ENCODE measurements at regions not wholly inside any gene's neighbourhood (a gene's known extent, or its start where the extent isn't known, plus 50 kb on each side); places are given as distances from the start of the nearest gene placed in this dataset.
A peak's percentile ranks its signal among the peaks of the same experiment; 100 is the strongest.
"Not testable (repeated sequence)": the region's sequence is repeated elsewhere in the genome, so short reads cannot be mapped to it uniquely, and the experiment has no call there.

DNA sequence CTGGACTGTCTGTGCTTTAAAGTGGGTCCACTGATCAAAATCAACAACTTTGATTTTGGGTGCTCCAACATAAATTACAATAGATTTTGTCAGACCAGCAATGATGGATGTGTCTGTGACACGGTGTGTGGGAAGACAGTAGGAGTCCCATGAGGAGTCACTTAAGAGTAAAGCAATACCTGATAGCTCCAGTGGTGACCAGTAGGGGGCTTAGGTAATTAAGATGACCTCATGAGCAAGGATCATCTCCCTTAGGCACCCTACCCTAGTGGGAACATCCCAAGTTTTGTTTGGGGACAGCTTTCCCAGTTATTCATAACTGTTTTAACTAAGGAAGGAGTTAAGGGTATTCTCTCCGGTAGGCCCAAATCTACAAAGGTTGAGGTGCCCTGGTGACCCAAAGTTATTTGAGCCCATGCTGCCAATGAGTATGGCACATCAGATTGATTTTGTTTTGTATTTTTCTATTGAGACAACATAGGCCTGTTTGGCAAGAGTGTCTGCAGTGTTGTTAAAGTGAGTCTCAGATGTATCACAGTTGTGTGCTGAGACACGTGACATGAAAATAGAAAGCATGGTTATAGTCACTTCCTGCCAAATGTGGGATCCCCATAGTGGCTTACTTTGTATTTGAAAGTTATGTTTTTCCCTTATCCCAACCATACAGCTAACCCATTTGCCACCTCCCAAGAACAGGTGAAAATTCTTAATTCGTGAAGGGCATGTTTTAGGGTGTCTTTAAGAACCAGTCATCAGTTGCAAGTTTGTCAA lies 1337.6 kb upstream of the SLC39A10 start:
- no peak for DNase-seq

- no peak for DNase-seq
These were observed 1343.0 kb upstream of the SLC39A10 start for GRCh38 chr2:194314042-194314441.

- DNase-seq = no peak
These were observed 1352.8 kb upstream of the SLC39A10 start for GRCh38 chr2:194304191-194304590.

- no peak for DNase-seq
These were observed 1355.1 kb upstream of the SLC39A10 start for GRCh38 chr2:194301946-194302345.

DNA sequence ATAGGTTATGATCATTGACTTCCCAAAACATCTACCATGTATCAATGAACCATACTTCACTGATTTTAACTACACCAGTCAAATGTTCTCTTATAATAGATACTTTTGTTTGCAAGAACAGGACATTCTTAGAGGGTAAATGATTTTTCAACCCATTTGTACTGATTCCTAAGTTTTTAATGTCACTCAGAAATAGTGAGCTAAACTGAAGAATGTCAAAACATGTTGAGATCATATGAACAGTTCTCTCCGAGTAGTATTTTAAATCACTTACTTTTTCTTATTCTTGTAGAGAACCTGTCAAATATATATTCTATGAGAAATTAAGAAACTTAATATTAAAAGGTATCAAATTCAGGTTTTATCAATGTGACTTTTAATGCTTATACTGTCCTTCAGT lies 1362.9 kb upstream of the SLC39A10 start:
- no peak for DNase-seq

- DNase-seq = no peak
These were observed 1365.9 kb upstream of the SLC39A10 start for GRCh38 chr2:194291104-194291503.

GRCh38 chr2:194289712-194290346 lies 1367.2 kb upstream of the SLC39A10 start:
- DNase-seq = no peak

DNA sequence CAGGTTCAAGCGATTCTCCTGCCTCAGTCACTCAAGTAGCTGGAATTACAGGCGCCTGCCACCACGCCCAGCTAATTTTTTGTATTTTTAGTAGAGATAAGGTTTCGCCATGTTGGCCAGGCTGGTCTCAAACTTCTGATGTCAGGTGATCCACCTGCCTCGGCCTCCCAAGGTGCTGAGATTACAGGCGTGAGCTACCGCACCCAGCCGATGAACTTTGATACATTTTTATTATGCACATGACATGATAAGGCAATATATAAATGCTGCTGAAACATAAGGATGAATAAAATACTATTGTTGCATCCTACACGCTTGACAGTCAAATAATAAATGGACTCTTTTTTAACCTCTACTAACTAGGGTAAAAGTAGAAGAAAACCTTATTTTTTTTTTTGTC lies 1380.4 kb upstream of the SLC39A10 start:
- DNase-seq = not testable (repeated sequence)

DNA sequence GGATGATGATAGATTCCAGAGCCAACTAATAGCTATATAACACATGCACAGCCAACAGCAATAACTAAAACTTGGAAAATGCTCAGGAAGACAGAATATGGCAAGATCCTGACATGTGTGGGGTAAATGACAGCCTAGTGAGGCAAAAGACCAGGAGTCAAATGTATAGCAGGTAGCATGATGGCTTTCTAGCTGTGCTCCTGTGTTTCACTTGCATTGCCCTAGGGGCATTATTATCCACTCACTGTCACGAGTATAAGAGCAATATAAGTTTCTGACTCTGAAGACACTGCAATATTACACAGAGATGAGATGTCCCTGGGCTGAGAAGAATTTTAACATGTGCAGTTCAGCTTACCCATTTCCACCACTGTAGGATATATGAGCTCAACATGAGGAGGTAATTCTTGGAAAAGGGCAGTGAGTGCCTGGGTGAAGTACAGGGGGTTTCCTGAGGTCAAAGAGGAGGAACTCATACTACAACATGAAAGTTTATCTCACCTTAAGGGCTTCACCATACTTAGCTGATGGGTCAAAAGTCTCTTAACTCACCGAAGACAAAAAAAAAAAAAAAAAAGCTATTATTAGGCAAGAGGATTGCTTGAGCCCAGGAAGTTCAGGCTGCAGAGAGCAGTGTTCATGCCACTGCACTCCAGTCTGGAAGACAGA lies 1385.6 kb upstream of the SLC39A10 start:
- DNase-seq = no peak

DNA sequence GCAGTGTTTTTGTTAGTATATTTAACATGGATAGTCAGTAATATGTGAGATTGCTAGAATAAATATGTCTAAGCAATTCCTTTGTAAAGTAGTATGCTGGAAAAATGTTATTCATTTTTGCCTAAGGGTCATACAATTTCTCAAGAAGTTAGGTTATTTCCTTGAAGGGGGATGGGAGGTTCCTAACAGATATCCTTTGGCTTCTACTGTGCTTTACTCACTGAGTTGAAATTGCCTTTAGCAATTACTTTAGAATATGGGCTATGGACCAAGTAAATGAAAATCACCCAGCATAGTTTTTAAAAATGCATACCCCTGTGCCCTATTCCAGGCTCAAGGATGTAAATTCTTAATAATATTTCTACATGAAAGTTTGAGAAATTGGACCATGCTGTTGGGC lies 1386.4 kb upstream of the SLC39A10 start:
- no peak for DNase-seq

DNA sequence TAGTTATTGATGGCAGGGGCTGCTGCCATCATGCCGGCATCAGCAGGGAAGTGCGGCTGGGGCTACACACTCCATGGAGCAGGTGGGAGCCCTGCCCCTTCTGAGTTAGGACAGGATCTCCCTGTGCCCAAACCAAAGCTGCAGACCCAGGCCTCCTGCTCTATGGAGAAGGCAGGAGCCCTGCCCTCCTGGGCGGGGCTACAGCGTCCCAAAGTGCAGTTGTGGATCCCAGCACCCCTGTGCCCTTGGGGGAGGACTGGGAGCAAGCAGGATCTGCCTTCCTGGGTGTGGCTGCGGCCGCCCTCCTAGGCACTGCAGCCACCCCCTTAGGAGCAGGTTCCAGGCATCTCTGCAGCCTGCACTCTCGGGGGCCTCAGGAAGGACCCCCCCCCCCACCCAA lies 1392.4 kb upstream of the SLC39A10 start:
- no peak for DNase-seq

GRCh38 chr2:194260185-194260584 lies 1396.8 kb upstream of the SLC39A10 start:
- DNase-seq = no peak

- DNase-seq = no peak
These were observed 1399.9 kb upstream of the SLC39A10 start for GRCh38 chr2:194257095-194257494.

GRCh38 chr2:194253528-194254259 lies 1403.3 kb upstream of the SLC39A10 start:
- DNase-seq = no peak

DNA sequence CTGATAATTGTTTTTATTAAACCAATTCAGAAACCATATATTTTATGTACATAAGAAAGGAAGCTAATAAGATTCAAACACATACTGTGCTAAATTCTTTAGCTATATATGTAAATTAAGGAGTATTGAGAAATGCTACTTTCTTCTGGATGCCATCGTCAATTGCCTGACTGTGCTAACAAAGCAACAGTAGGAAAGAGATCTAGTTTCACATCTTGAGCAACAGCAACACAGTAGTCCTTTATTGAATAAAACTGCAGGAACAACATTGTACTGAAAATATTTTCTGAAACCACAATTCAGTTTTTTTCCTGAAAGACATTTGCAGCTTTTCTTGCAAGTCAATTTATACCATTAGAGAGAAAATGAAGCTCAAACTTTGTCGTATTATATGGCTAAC lies 1404.9 kb upstream of the SLC39A10 start:
- no peak for DNase-seq

GRCh38 chr2:194232600-194232999 lies 1424.4 kb upstream of the SLC39A10 start:
- no peak for DNase-seq

- DNase-seq = no peak
These were observed 1433.8 kb upstream of the SLC39A10 start for GRCh38 chr2:194223218-194223617.

GRCh38 chr2:194214192-194214591 lies 1442.8 kb upstream of the SLC39A10 start:
- no peak for DNase-seq

GRCh38 chr2:194205568-194206227 lies 1451.3 kb upstream of the SLC39A10 start:
- no peak for DNase-seq

- DNase-seq = no peak
These were observed 1453.1 kb upstream of the SLC39A10 start for GRCh38 chr2:194203898-194204297.

DNA sequence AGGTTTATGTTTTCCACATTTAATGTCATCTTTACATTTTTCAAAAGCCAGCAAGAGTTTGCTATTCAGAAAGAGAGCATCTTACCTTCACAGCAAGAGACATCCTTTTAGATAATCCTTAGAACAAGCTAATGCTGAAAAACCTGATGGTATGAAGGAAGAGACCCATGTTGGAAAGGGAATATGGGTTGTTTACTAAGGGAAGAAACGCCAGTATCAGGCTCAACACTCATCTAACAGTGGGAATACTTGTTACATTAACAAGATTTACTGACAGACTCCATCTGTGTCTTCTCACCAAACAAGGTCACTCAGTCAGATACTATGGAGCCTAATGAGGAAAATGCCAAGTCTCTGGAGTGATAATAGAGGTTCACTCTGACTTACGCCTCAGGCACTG lies 1474.1 kb upstream of the SLC39A10 start:
- DNase-seq = no peak

GRCh38 chr2:194176134-194176533 lies 1480.9 kb upstream of the SLC39A10 start:
- no peak for DNase-seq

- DNase-seq = peak; percentile 17
These were observed 1490.2 kb upstream of the SLC39A10 start for GRCh38 chr2:194166818-194167217.
